Stimulated activated naive B cell treated with anti-CD40 and anti-IgM and Interleukin-4, amounts not matched to agents 10 μg/mL and 1 μg/mL and 100 μg/mL, for 72 hours (primary cell): ENCODE measurements at regions not wholly inside any gene's neighbourhood (a gene's known extent, or its start where the extent isn't known, plus 50 kb on each side); places are given as distances from the start of the nearest gene placed in this dataset.
"Not testable (repeated sequence)": the region's sequence is repeated elsewhere in the genome, so short reads cannot be mapped to it uniquely, and the experiment has no call there.

Experiments used
- ATAC-seq, 2 donors: fragments of 150-1000 bp; cut with Tn5 transposase; replicated peaks; 2 replicates each; pipeline ENCODE4 v1.10.0; 2021; ENCODE audit warnings: moderate library complexity in 1 of 2
- DNase-seq: peaks from one replicate; pipeline ENCODE4 v3.0.0; 2021
- H3K27ac Mint-ChIP-seq: one replicate; pipeline ENCODE4 v1.8.0; 2022; ENCODE audit warnings: mild to moderate bottlenecking, mixed read lengths
- H3K27me3 Mint-ChIP-seq, 2 donors: one replicate each; pipeline ENCODE4 v1.8.0; 2022; ENCODE audit warnings: mixed read lengths in 2 of 2
- H3K36me3 Mint-ChIP-seq, 2 donors: one replicate each; pipeline ENCODE4 v1.8.0; 2022; ENCODE audit warnings: mixed read lengths in 2 of 2, mild to moderate bottlenecking in 1 of 2
- H3K4me1 Mint-ChIP-seq, 2 donors: one replicate each; pipeline ENCODE4 v1.8.0; 2022; ENCODE audit warnings: mixed read lengths in 2 of 2, mild to moderate bottlenecking in 1 of 2
- H3K4me3 Mint-ChIP-seq, 2 donors: one replicate each; pipeline ENCODE4 v1.8.0; 2022; ENCODE audit warnings: mild to moderate bottlenecking in 2 of 2, mixed read lengths in 2 of 2, moderate library complexity in 1 of 2
- H3K9me3 Mint-ChIP-seq, 2 donors: one replicate each; pipeline ENCODE4 v1.8.0; 2022; ENCODE audit warnings: mixed read lengths in 2 of 2, mild to moderate bottlenecking in 1 of 2

DNA sequence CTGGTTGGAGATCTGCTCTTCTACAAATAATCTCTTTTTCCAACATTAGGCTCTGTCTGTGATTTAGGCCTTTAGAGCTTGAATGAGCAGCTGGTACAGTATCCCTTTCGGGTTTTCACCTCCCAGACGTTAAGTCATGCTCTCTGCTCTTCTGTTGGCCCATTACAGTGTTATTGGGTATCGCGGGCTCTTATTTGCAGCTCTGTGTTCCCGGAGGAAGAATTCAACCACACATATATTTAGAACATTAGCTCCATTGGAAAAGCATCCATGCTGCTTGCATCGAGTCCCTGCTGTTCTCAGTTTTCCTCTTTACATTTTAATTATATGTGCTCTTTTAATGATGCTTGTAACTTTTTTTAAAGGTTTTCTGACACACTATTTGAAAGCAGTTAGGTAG is 278.0 kb upstream of the ADCY2 start:
- no peaks in the 10 kb centered on the region for H3K4me1 Mint-ChIP-seq
- peaks cover 9 to 14% of the 10 kb centered on the region in 2 donors for H3K9me3 Mint-ChIP-seq
- no peaks in the 10 kb centered on the region for H3K27me3 Mint-ChIP-seq
- no peak overlapping the region for H3K27ac Mint-ChIP-seq
- DNase-seq (no peak), ATAC-seq (no peak)
- H3K4me3 Mint-ChIP-seq: no peak overlapping the region
- H3K36me3 Mint-ChIP-seq: no peaks in the 10 kb centered on the region

DNA sequence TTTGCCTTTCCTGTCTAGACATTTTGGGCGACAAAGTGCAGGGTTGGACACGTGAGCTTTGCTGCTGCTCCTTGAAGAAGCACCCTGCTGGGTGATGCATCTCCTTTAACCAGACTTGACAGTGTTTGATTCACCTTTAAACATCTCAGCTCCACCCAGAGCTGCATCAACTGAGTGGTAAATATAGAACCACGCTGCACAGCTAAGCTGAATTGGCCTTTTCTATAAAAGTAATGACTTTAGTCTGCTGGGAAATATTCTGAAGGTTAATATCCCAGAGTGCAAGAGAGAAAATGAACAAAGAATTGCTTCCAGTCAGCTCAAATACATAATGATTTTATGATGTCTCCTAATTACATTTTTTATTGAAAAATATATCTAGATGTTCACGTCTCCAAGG is 264.3 kb upstream of the ADCY2 start:
- H3K27ac Mint-ChIP-seq: no peak overlapping the region

GRCh38 chr5:7146886-7147285 is 249.1 kb upstream of the ADCY2 start:
- ATAC-seq (no peak), DNase-seq (no peak)
- Mint-ChIP-seq H3K36me3 (no peaks in the 10 kb centered on the region), H3K27ac (no peak overlapping the region), H3K27me3 (no peaks in the 10 kb centered on the region), H3K4me1 (no peaks in the 10 kb centered on the region), H3K9me3 (peaks cover 0 to 6% of the 10 kb centered on the region in 2 donors), H3K4me3 (no peak overlapping the region)

More for the DNA sequence above, 264.3 kb upstream of the ADCY2 start:
- H3K9me3 Mint-ChIP-seq: peaks cover 8 to 9% of the 10 kb centered on the region in 2 donors
- DNase-seq (no peak), ATAC-seq (no peak)
- no peaks in the 10 kb centered on the region for H3K27me3 Mint-ChIP-seq
- no peaks in the 10 kb centered on the region for H3K4me1 Mint-ChIP-seq
- H3K4me3 Mint-ChIP-seq: no peak overlapping the region
- H3K36me3 Mint-ChIP-seq: no peaks in the 10 kb centered on the region

- Mint-ChIP-seq H3K27ac (no peak overlapping the region), H3K27me3 (no peaks in the 10 kb centered on the region), H3K36me3 (no peaks in the 10 kb centered on the region), H3K4me1 (no peaks in the 10 kb centered on the region), H3K4me3 (no peak overlapping the region), H3K9me3 (peaks cover 26 to 37% of the 10 kb centered on the region in 2 donors)
- no peak for DNase-seq
- ATAC-seq: no peak
Measured at GRCh38 chr5:7157083-7157482, 238.9 kb upstream of the ADCY2 start.

GRCh38 chr5:7169240-7169878 is 226.6 kb upstream of the ADCY2 start:
- ATAC-seq: no peak
- Mint-ChIP-seq H3K4me3 (no peak overlapping the region), H3K9me3 (peaks cover 0 to 3% of the 10 kb centered on the region in 2 donors), H3K27me3 (no peaks in the 10 kb centered on the region), H3K36me3 (no peaks in the 10 kb centered on the region), H3K27ac (no peak overlapping the region), H3K4me1 (no peaks in the 10 kb centered on the region)
- no peak for DNase-seq

DNA sequence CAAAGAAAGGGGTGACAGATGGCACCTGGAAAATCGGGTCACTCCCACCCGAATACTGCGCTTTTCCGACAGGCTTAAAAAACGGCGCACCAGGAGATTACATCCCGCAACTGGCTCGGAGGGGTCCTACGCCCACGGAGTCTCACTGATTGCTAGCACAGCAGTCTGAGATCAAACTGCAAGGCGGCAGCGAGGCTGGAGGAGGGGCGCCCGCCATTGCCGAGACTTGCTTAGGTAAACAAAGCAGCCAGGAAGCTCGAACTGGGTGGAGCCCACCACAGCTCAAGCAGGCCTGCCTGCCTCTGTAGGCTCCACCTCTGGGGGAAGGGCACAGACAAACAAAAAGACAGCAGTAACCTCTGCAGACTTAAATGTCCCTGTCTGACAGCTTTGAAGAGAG is 225.2 kb upstream of the ADCY2 start:
- not testable (repeated sequence) for H3K9me3 Mint-ChIP-seq, H3K4me1 Mint-ChIP-seq, H3K4me3 Mint-ChIP-seq, ATAC-seq, H3K36me3 Mint-ChIP-seq, DNase-seq, H3K27ac Mint-ChIP-seq, H3K27me3 Mint-ChIP-seq

GRCh38 chr5:7179364-7179763 is 216.6 kb upstream of the ADCY2 start:
- ATAC-seq: no peak

GRCh38 chr5:7181841-7182240 is 214.1 kb upstream of the ADCY2 start:
- Mint-ChIP-seq H3K36me3 (no peaks in the 10 kb centered on the region), H3K4me3 (no peak overlapping the region), H3K4me1 (no peaks in the 10 kb centered on the region), H3K27ac (no peak overlapping the region), H3K9me3 (peaks cover 0 to 4% of the 10 kb centered on the region in 2 donors), H3K27me3 (no peaks in the 10 kb centered on the region)
- DNase-seq: no peak
- no peak for ATAC-seq

More at GRCh38 chr5:7179364-7179763, 216.6 kb upstream of the ADCY2 start:
- DNase-seq: no peak
- H3K27ac Mint-ChIP-seq: no peak overlapping the region
- H3K27me3 Mint-ChIP-seq: no peaks in the 10 kb centered on the region
- no peaks in the 10 kb centered on the region for H3K36me3 Mint-ChIP-seq
- H3K4me1 Mint-ChIP-seq: no peaks in the 10 kb centered on the region
- no peaks in the 10 kb centered on the region for H3K9me3 Mint-ChIP-seq
- H3K4me3 Mint-ChIP-seq: no peak overlapping the region

DNA sequence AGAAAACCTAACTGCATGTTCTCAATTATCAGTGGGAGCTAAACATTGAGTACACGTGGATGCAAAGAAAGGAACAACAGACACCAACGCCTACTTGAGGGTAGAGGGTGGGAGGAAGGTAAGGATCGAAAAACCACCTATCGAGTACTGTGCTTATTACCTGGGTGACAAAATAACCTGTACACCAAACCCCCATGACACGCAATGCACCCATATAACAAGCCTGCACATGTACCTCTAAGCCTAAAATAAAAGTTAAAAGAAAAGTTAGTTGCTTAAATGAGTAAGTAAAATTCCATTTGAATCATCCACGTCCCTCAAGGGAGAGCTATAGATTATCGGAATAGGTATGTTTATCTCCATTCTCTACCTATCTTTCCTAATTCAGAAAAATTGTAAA is 210.2 kb upstream of the ADCY2 start:
- no peak for DNase-seq
- Mint-ChIP-seq H3K36me3 (no peaks in the 10 kb centered on the region), H3K4me1 (no peaks in the 10 kb centered on the region), H3K27me3 (no peaks in the 10 kb centered on the region), H3K4me3 (no peak overlapping the region), H3K9me3 (peaks cover 0 to 4% of the 10 kb centered on the region in 2 donors), H3K27ac (no peak overlapping the region)
- no peak for ATAC-seq

GRCh38 chr5:7186818-7187217 is 209.1 kb upstream of the ADCY2 start:
- Mint-ChIP-seq H3K4me3 (no peak overlapping the region), H3K9me3 (peaks cover 0 to 4% of the 10 kb centered on the region in 2 donors), H3K27ac (no peak overlapping the region), H3K4me1 (no peaks in the 10 kb centered on the region), H3K36me3 (no peaks in the 10 kb centered on the region), H3K27me3 (no peaks in the 10 kb centered on the region)
- DNase-seq: no peak
- ATAC-seq: no peak

GRCh38 chr5:7190712-7191250 is 205.2 kb upstream of the ADCY2 start:
- Mint-ChIP-seq H3K36me3 (no peaks in the 10 kb centered on the region), H3K9me3 (no peaks in the 10 kb centered on the region), H3K27me3 (no peaks in the 10 kb centered on the region), H3K4me3 (no peak overlapping the region), H3K4me1 (no peaks in the 10 kb centered on the region), H3K27ac (no peak overlapping the region)
- no peak for DNase-seq
- ATAC-seq: no peak

GRCh38 chr5:7192016-7192415 is 203.9 kb upstream of the ADCY2 start:
- Mint-ChIP-seq H3K4me3 (no peak overlapping the region), H3K27ac (no peak overlapping the region), H3K27me3 (no peaks in the 10 kb centered on the region), H3K9me3 (no peaks in the 10 kb centered on the region), H3K36me3 (no peaks in the 10 kb centered on the region), H3K4me1 (no peaks in the 10 kb centered on the region)
- DNase-seq (no peak), ATAC-seq (no peak)

GRCh38 chr5:7202846-7203245 is 193.1 kb upstream of the ADCY2 start:
- Mint-ChIP-seq H3K9me3 (peaks cover 17 to 19% of the 10 kb centered on the region in 2 donors), H3K36me3 (no peaks in the 10 kb centered on the region), H3K4me3 (no peak overlapping the region), H3K27me3 (no peaks in the 10 kb centered on the region), H3K4me1 (no peaks in the 10 kb centered on the region), H3K27ac (no peak overlapping the region)
- ATAC-seq (no peak), DNase-seq (no peak)

DNA sequence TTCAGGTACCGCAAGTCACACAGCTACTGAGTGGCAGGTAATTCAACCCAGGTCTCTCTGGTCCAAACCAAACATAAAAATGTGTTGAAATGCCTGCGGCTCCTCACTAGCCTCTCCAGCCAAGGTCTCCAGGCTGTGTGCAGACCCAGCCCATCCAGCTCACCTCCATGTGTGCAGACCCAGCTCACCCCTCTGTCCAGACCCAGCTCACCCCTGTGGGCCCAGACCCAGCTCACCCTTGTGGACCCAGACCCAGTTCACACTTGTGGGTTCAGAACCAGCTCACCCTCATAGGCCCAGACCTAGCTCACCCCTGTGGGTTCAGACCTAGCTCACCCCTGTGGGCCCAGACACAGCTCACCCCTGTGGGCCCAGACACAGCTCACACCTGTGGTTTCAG is 188.0 kb upstream of the ADCY2 start:
- Mint-ChIP-seq H3K27me3 (no peaks in the 10 kb centered on the region), H3K4me3 (no peak overlapping the region), H3K27ac (no peak overlapping the region), H3K9me3 (peaks cover 11 to 14% of the 10 kb centered on the region in 2 donors), H3K4me1 (no peaks in the 10 kb centered on the region), H3K36me3 (no peaks in the 10 kb centered on the region)
- ATAC-seq (no peak), DNase-seq (no peak)

- Mint-ChIP-seq H3K4me1 (no peaks in the 10 kb centered on the region), H3K9me3 (peaks cover 11 to 14% of the 10 kb centered on the region in 2 donors), H3K36me3 (no peaks in the 10 kb centered on the region), H3K4me3 (no peak overlapping the region), H3K27ac (no peak overlapping the region), H3K27me3 (no peaks in the 10 kb centered on the region)
- DNase-seq (no peak), ATAC-seq (no peak)
Measured at GRCh38 chr5:7208938-7209337, 187.0 kb upstream of the ADCY2 start.
